ENCODE measurements at regions not wholly inside any gene's neighbourhood (a gene's known extent, or its start where the extent isn't known, plus 50 kb on each side); places are given as distances from the start of the nearest gene placed in this dataset.
"Not testable (repeated sequence)": the region's sequence is repeated elsewhere in the genome, so short reads cannot be mapped to it uniquely, and the experiment has no call there.

DNA sequence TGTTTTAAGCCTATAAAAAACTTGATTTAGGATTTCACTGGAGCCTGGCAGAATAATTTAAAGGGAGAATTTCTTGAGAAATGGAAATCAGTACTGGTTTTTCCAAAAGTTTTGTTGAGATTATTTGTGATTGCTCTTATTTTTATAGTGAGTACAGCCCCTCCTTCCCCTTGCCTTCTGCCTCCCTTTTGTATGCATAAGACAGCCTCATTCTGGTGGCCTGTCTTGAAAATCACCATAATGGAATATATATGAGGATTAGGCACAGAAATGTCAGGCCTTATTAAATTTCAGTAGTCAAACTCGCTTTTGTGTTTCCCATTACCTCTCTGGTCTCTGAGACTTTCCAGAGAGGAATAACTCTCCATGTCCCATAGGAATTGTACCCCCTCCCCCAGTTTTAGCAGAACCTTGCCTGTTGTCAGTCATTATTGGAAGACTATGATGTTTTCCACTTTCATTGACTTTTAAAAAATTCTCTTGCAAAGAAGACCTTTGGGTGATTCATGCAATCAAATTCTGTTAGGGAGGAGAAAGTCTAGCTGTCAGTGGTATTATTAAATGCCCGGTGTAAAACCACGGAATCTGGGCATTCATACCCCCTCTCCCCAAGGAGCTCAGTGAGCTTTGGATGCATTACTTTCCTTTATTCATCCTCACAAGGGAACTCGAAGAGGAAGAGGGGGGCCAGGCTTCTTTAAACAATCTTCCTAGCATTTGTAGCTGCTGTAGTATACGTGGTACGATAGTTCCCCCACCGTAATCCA lies 171.6 kb upstream of the TSC22D2 start:
- ATAC-seq (ENCODE audit: low FRiP score): peak; percentile 72
- TF ChIP-seq, protein P1, sequence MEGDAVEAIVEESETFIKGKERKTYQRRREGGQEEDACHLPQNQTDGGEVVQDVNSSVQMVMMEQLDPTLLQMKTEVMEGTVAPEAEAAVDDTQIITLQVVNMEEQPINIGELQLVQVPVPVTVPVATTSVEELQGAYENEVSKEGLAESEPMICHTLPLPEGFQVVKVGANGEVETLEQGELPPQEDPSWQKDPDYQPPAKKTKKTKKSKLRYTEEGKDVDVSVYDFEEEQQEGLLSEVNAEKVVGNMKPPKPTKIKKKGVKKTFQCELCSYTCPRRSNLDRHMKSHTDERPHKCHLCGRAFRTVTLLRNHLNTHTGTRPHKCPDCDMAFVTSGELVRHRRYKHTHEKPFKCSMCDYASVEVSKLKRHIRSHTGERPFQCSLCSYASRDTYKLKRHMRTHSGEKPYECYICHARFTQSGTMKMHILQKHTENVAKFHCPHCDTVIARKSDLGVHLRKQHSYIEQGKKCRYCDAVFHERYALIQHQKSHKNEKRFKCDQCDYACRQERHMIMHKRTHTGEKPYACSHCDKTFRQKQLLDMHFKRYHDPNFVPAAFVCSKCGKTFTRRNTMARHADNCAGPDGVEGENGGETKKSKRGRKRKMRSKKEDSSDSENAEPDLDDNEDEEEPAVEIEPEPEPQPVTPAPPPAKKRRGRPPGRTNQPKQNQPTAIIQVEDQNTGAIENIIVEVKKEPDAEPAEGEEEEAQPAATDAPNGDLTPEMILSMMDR (IDR thresholded peaks at IDR 0.05): no peak
- DNase-seq (ENCODE audit: low spot score): no peak

DNA sequence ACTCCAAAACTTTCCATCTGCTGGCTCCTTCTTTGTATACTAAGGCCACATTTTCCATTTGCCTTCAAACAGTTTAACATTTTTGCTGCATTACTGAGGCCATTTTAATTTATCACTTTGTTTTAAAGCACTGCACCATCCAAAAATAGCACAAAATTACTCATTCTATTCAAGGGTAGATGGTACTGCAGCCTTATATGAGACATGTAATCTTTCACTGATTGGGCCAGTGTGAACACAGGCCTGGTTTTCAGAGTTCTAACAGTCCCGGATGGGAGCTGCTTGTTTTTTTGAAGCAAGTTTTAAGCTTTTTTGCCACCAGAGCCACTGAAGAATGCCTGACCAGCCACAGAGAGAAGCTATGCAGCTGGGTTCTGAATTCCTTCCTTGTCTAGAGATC lies 172.3 kb upstream of the TSC22D2 start:
- peak; percentile 21 for ATAC-seq (ENCODE audit: low FRiP score)
- DNase-seq (ENCODE audit: low spot score): no peak

DNA sequence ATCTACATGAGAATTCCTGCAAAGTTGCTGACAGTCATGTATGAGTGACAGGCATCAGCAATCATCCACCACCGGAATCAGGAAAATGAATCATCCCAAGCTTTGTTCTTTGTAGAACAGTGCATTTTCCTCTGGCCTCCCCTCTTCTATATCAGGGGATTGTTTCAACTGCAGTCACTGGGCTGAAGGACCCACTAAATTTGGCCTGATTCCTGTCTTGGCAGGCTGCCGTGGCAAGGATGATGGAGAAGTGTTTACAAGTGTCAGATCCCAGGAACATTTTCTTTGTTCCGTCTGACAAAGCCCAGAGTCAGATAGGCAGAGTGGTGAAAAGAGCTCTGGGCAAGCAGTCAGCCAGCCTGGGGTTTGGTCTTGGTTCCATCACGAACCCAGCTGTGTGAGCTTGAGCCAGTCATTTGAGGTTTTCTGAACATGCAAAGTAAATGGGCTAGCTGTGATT lies 175.1 kb upstream of the TSC22D2 start:
- ATAC-seq (ENCODE audit: low FRiP score) (no peak), DNase-seq (ENCODE audit: low spot score) (no peak)
- TF ChIP-seq, protein P1 (IDR thresholded peaks at IDR 0.05): no peak

More for the DNA sequence above, 172.3 kb upstream of the TSC22D2 start:
- TF ChIP-seq, protein P1 (IDR thresholded peaks at IDR 0.05): no peak

DNA sequence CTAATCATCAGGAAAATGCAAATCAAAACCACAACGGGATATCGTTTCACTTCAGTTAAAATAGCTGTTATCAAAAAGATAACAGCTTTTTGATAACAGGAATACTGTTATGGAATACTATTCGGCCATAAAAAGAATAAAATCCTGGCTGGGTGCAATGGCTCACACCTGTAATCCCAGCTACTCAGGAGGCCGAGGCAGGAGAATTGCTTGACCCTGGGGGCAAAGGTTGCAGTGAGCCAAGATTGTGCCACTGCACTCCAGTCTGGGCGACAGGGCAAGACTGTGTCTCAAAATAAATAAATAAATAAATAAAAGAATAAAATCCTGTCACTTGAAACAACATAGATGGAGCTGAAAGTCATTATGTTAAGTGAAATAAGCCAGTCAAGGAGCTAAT lies 178.1 kb upstream of the TSC22D2 start:
- no peak for ATAC-seq (ENCODE audit: low FRiP score)
- TF ChIP-seq, protein P1 (IDR thresholded peaks at IDR 0.05): no peak
- no peak for DNase-seq (ENCODE audit: low spot score)

DNA sequence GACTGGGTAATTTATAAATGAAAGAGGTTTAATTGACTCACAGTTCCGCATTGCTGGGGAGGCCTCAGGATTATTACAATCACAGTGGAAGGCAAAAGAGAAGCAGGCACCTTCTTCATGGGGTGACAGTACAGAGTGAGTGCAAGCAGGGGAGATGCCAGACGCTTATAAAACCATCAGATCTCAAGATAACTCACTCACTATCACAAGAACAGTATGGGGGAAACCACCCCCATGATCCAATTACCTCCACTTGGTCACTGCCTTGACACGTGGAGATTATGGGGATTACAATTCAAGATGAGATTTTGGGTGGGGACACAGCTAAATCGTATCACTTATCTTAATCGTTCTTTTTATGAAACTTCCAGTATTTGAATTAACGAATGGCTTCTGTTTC lies 179.5 kb upstream of the TSC22D2 start:
- not testable (repeated sequence) for ATAC-seq (ENCODE audit: low FRiP score); DNase-seq (ENCODE audit: low spot score)

DNA sequence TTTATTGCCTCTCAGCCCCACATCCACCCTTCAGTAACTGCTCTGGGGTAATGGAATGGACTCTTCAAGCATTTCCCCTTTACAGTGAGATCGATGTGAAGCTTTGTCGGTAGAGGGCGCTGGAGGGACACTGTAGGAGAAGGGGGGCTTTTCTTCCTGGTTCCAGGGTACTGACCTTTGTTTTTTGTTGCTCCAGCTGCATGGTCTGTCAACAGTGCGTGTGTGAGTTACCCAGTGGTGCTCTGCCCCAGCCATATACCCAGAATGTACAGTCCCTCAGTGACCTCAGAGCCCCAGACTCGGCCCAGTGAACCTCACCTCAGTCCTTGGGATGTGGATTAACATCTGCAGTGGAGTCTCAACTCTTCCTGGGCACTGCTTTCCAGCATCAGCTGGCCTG lies 180.3 kb upstream of the TSC22D2 start:
- ATAC-seq (ENCODE audit: low FRiP score) (no peak), DNase-seq (ENCODE audit: low spot score) (no peak)
- TF ChIP-seq, protein P1 (IDR thresholded peaks at IDR 0.05): no peak

DNA sequence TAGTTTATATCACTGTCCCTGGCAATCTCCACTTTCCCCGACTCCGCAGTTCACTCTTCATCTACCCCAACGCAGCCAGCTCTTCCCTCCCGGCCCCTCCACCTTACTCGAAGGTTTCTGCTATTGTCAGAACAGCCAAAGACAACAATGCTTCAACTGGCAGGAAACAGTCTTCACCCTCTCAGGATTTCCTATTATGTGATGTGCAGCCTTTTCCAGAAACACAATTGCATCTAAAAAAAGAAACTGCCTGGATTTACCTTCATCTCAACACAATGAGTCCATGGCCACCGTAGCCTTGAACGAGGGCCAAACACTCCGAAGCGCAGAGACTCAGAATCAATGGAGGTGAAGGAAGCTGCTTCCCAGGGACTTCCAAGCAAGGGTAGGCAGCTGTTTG lies 182.1 kb upstream of the TSC22D2 start:
- TF ChIP-seq, protein P1 (IDR thresholded peaks at IDR 0.05): no peak
- DNase-seq (ENCODE audit: low spot score) (no peak), ATAC-seq (ENCODE audit: low FRiP score) (no peak)

Measured in omental fat pad (tissue), 3 donors.